Neural progenitor cell (in vitro differentiated cells): ENCODE measurements at regions not wholly inside any gene's neighbourhood (a gene's known extent, or its start where the extent isn't known, plus 50 kb on each side); places are given as distances from the start of the nearest gene placed in this dataset.

ENCODE experiments used
- DNase-seq: peaks from one replicate; pipeline ENCODE4 v3.0.0-alpha.2; 2016; ENCODE audit warnings: low spot score
- H2AFZ ChIP-seq: fragments of 200-600 bp; sonication (generic); replicated peaks from 2 replicates; pipeline ENCODE4 v1.6.1; 2016; ENCODE audit warnings: antibody characterized with exemption
- H3F3A ChIP-seq: fragments of 200-600 bp; sonication (generic); 2 replicates; pipeline ENCODE4 v1.6.1; 2016; ENCODE audit warnings: antibody characterized with exemption, low read depth
- H3K27ac ChIP-seq: fragments of 200-600 bp; sonication (generic); 2 replicates; pipeline ENCODE4 v1.5.1; 2016; ENCODE audit warnings: mild to moderate bottlenecking
- H3K27me3 ChIP-seq: fragments of 200-600 bp; sonication (generic); 2 replicates; pipeline ENCODE4 v1.6.1; 2016; ENCODE audit warnings: mild to moderate bottlenecking, moderate library complexity
- H3K36me3 ChIP-seq: fragments of 200-600 bp; sonication (generic); 2 replicates; pipeline ENCODE4 v1.5.1; 2016
- H3K4me1 ChIP-seq: fragments of 200-600 bp; sonication (generic); 2 replicates; pipeline ENCODE4 v1.6.1; 2016; ENCODE audit warnings: mixed run types
- H3K4me2 ChIP-seq: fragments of 200-600 bp; sonication (generic); 2 replicates; pipeline ENCODE4 v1.6.1; 2016
- H3K4me3 ChIP-seq: fragments of 200-600 bp; sonication (generic); 2 replicates; pipeline ENCODE4 v1.5.1; 2016
- H3K79me2 ChIP-seq: fragments of 200-600 bp; sonication (generic); 2 replicates; pipeline ENCODE4 v1.6.1; 2016; ENCODE audit warnings: low read depth
- H3K9ac ChIP-seq: fragments of 200-600 bp; sonication (generic); 2 replicates; pipeline ENCODE4 v1.6.1; 2016
- H3K9me3 ChIP-seq: fragments of 200-600 bp; sonication (generic); 2 replicates; pipeline ENCODE4 v1.5.1; 2016; ENCODE audit warnings: low read depth
- H4K20me1 ChIP-seq: fragments of 200-600 bp; sonication (generic); 2 replicates; pipeline ENCODE4 v1.6.1; 2016; ENCODE audit warnings: low read depth
- H3K27ac Mint-ChIP-seq: 3 replicates; pipeline ENCODE4 v1.8.0; 2021; ENCODE audit warnings: mixed read lengths
- H3K27me3 Mint-ChIP-seq: 2 replicates; pipeline ENCODE4 v1.8.0; 2022; ENCODE audit warnings: low read depth, mild to moderate bottlenecking, inconsistent platforms, moderate library complexity, mixed read lengths; ENCODE audit not compliant: insufficient read depth
- H3K36me3 Mint-ChIP-seq: 3 replicates; pipeline ENCODE4 v1.8.0; 2021; ENCODE audit warnings: mixed read lengths
- H3K4me1 Mint-ChIP-seq: 3 replicates; pipeline ENCODE4 v1.8.0; 2021; ENCODE audit warnings: mixed read lengths
- H3K4me3 Mint-ChIP-seq: 3 replicates; pipeline ENCODE4 v1.8.0; 2021; ENCODE audit warnings: mild to moderate bottlenecking, moderate library complexity, mixed read lengths
- H3K9me3 Mint-ChIP-seq: 3 replicates; pipeline ENCODE4 v1.8.0; 2020; ENCODE audit warnings: mixed read lengths
- CTCF ChIP-seq: fragments of 200-600 bp; sonication (generic); IDR thresholded peaks from 2 replicates; pipeline ENCODE4 v1.5.1; 2017; ENCODE audit warnings: antibody characterized with exemption, mild to moderate bottlenecking
- EZH2 ChIP-seq: fragments of 200-600 bp; sonication (generic); IDR thresholded peaks from 2 replicates; pipeline ENCODE4 v1.6.1; 2017; ENCODE audit warnings: antibody characterized with exemption, mild to moderate bottlenecking, moderate library complexity
- EZH2phosphoT487 ChIP-seq: fragments of 200-600 bp; sonication (generic); IDR thresholded peaks from 2 replicates; pipeline ENCODE4 v1.6.1; 2017; ENCODE audit warnings: antibody characterized with exemption

DNA sequence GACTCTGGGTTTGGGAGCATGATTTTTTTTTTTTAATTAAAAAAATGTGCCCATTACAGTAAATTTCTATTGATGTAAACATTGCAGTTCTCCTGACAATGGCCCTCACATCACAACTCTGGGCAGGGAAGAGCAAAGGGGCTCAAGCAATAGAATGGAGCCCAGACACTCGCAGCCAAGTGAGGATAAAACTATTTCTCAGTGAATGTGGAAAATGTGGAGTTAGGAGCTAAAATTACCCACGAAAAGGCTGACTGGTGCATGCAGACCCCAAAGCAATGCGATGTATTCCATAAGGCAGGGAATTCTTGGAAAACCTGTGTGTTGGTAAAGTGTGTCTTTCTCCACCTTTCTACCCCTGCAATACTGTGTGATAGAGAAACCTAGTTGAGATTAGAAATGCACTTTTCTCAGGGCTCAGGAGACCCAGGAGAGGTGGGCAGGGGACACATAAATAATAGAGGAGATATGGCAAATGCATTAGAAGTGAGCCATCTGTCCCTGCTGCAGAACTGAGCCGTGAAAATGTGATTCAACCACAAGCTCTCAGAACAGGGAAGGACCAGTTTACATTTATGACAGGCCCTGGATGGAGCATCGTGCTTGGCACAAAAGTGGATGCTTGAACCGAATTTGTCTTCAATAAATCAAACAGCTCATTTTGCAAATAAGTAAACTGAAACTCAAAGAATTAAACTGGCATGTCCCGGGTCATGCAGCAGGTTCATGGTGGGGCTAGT is 100.1 kb downstream of the MYCN start:
- Histone ChIP-seq H4K20me1 (no peaks in the 10 kb centered on the region), H2AFZ (no peak overlapping the region), H3K9me3 (no peaks in the 10 kb centered on the region), H3K27me3 (no peaks in the 10 kb centered on the region), H3K4me2 (no peak overlapping the region), H3K36me3 (no peaks in the 10 kb centered on the region), H3K27ac (no peak overlapping the region), H3K4me3 (no peak overlapping the region), H3K4me1 (peaks cover 34% of the 10 kb centered on the region), H3K9ac (no peak overlapping the region), H3F3A (peaks cover 15% of the 10 kb centered on the region), H3K79me2 (no peaks in the 10 kb centered on the region)
- no peak for DNase-seq
- TF ChIP-seq EZH2phosphoT487 (no peak), EZH2 (no peak), CTCF (no peak)
- Mint-ChIP-seq H3K4me3 (no peak overlapping the region), H3K27me3 (peaks cover 25% of the 10 kb centered on the region), H3K4me1 (peaks cover 52% of the 10 kb centered on the region), H3K27ac (no peak overlapping the region), H3K36me3 (no peaks in the 10 kb centered on the region), H3K9me3 (no peaks in the 10 kb centered on the region)

DNA sequence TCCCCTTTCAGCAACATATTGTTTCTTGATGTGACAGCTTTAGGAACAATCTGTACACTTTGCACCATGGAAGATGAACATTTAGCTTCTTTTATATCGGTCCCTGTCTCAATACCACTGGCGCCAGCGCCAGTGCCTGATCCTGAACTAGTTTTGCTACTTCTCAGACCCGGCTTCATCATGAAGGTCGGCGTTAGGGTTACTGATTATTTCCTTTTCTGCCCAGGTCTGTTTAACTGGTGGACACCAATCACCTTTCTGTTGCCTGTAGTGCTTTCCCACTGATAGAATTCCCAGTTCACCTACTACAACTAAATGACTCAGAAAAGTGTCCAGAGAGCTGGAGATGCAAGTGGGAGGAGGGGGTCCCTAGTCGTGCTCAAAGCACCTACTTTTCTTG is 99.5 kb downstream of the MYCN start:
- no peaks in the 10 kb centered on the region for H3K79me2 ChIP-seq
- peaks cover 16% of the 10 kb centered on the region for H3F3A ChIP-seq
- Mint-ChIP-seq H3K4me3 (peak overlapping the region; percentile 15), H3K4me1 (peaks cover 57% of the 10 kb centered on the region), H3K36me3 (no peaks in the 10 kb centered on the region), H3K9me3 (no peaks in the 10 kb centered on the region), H3K27me3 (peaks cover 29% of the 10 kb centered on the region), H3K27ac (no peak overlapping the region)
- peaks cover 34% of the 10 kb centered on the region for H3K4me1 ChIP-seq
- TF ChIP-seq CTCF = no peak
- TF ChIP-seq EZH2phosphoT487 = no peak
- no peak for TF ChIP-seq EZH2
- H3K27ac ChIP-seq = no peak overlapping the region
- H3K9ac ChIP-seq = no peak overlapping the region
- no peaks in the 10 kb centered on the region for H4K20me1 ChIP-seq
- no peak for DNase-seq
- no peaks in the 10 kb centered on the region for H3K36me3 ChIP-seq
- no peaks in the 10 kb centered on the region for H3K27me3 ChIP-seq
- H3K9me3 ChIP-seq = no peaks in the 10 kb centered on the region
- no peak overlapping the region for H3K4me2 ChIP-seq
- H3K4me3 ChIP-seq = no peak overlapping the region
- H2AFZ ChIP-seq = no peak overlapping the region

DNA sequence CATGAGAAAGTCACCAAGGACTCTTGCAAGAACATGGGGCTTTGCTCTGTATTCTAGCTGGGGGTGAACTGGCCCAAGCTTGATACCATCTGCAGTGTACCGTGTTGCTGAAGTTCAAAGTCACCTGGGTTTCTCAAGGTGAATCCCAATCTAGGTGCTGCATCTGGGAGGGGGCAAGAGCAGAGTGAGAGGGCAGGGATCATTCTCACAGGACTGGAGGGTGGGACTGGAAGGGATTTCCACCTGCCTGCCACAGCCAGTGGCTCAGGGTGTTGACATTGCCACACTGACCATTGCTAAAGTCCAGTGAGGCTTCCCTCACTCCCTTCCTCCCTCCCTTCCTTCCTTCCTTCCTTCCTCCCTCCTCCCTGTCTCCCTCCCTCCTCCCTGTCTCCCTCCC is 98.7 kb downstream of the MYCN start:
- Mint-ChIP-seq H3K36me3 (no peaks in the 10 kb centered on the region), H3K4me1 (peaks cover 63% of the 10 kb centered on the region), H3K27ac (no peak overlapping the region), H3K4me3 (peak overlapping the region; percentile 48), H3K9me3 (no peaks in the 10 kb centered on the region), H3K27me3 (peaks cover 29% of the 10 kb centered on the region)
- Histone ChIP-seq H3K4me2 (peak overlapping the region; percentile 10), H3K27ac (no peak overlapping the region), H2AFZ (no peak overlapping the region), H4K20me1 (no peaks in the 10 kb centered on the region), H3F3A (peaks cover 16% of the 10 kb centered on the region), H3K4me3 (no peak overlapping the region), H3K79me2 (no peaks in the 10 kb centered on the region), H3K4me1 (peaks cover 34% of the 10 kb centered on the region), H3K36me3 (no peaks in the 10 kb centered on the region), H3K27me3 (no peaks in the 10 kb centered on the region), H3K9ac (no peak overlapping the region), H3K9me3 (no peaks in the 10 kb centered on the region)
- DNase-seq = no peak
- TF ChIP-seq EZH2 (no peak), EZH2phosphoT487 (no peak), CTCF (no peak)
